OCI-LY1 (cell line): ENCODE measurements at regions not wholly inside any gene's neighbourhood (a gene's known extent, or its start where the extent isn't known, plus 50 kb on each side); places are given as distances from the start of the nearest gene placed in this dataset.

Source experiments
- CTCF ChIP-seq: fragments of 200-600 bp; sonication (generic), shearing (Covaris generic); IDR thresholded peaks from 2 replicates; pipeline ENCODE4 v1.5.1; 2017; ENCODE audit warnings: mild to moderate bottlenecking, antibody characterized with exemption, low read length, moderate library complexity, mixed read lengths
- EZH2 ChIP-seq: fragments of 200-600 bp; sonication (generic), shearing (Covaris generic); IDR thresholded peaks from 2 replicates; pipeline ENCODE4 v1.8.0; 2017; ENCODE audit warnings: borderline replicate concordance, mixed run types, mild to moderate bottlenecking, antibody characterized with exemption, low read length, moderate library complexity, mixed read lengths

- TF ChIP-seq CTCF, result no peak
- no peak for TF ChIP-seq EZH2
These were observed 592.4 kb downstream of the TBC1D22A start for GRCh38 chr22:47354668-47355387.
